Natural killer cell treated with Interleukin-12 subunit alpha and Interleukin-12 subunit beta and Interleukin-15 and Interleukin-18, amount 100 ng/mL, for 72 hours (primary cell): ENCODE measurements at regions not wholly inside any gene's neighbourhood (a gene's known extent, or its start where the extent isn't known, plus 50 kb on each side); places are given as distances from the start of the nearest gene placed in this dataset.
"Not testable (repeated sequence)": the region's sequence is repeated elsewhere in the genome, so short reads cannot be mapped to it uniquely, and the experiment has no call there.

ENCODE experiments used
- ATAC-seq, 2 donors: fragments of 150-1000 bp; cut with Tn5 transposase in 1 of 2; sonication (Bioruptor Pico), chemical (Tn5 transposase) in 1 of 2; 2 replicates each; pipeline ENCODE4 v1.10.0; 2021
- DNase-seq: peaks from one replicate; pipeline ENCODE4 v3.0.0; 2022; ENCODE audit warnings: low spot score
- H3K27ac Mint-ChIP-seq, 2 donors: 1 replicate in 1 of 2; 2 replicates in 1 of 2; pipeline ENCODE4 v1.8.0; 2022; ENCODE audit warnings: mixed read lengths in 2 of 2, mild to moderate bottlenecking in 1 of 2, moderate library complexity in 1 of 2
- H3K27me3 Mint-ChIP-seq, 2 donors: 1 replicate in 1 of 2; 2 replicates in 1 of 2; pipeline ENCODE4 v1.8.0; 2022; ENCODE audit warnings: mixed read lengths in 2 of 2
- H3K36me3 Mint-ChIP-seq: one replicate; pipeline ENCODE4 v1.8.0; 2022; ENCODE audit warnings: mixed read lengths
- H3K4me1 Mint-ChIP-seq, 2 donors: 1 replicate in 1 of 2; 2 replicates in 1 of 2; pipeline ENCODE4 v1.8.0; 2022; ENCODE audit warnings: low read depth in 2 of 2, mixed read lengths in 2 of 2, mild to moderate bottlenecking in 1 of 2
- H3K4me3 Mint-ChIP-seq: one replicate; pipeline ENCODE4 v1.8.0; 2022; ENCODE audit warnings: mixed read lengths
- H3K9me3 Mint-ChIP-seq: 2 replicates; pipeline ENCODE4 v1.8.0; 2022; ENCODE audit warnings: mixed read lengths

- no peak overlapping the region for H3K4me3 Mint-ChIP-seq
- no peak overlapping the region for H3K27ac Mint-ChIP-seq
- DNase-seq, result no peak
- H3K27me3 Mint-ChIP-seq, result no peaks in the 10 kb centered on the region
- no peaks in the 10 kb centered on the region for H3K4me1 Mint-ChIP-seq
- peaks cover 4% of the 10 kb centered on the region for H3K9me3 Mint-ChIP-seq
- ATAC-seq, result no peak
- H3K36me3 Mint-ChIP-seq, result peaks cover 2% of the 10 kb centered on the region
Observed at GRCh38 chr1:105459759-105460158, 1596.7 kb upstream of the PRMT6 start.

DNA sequence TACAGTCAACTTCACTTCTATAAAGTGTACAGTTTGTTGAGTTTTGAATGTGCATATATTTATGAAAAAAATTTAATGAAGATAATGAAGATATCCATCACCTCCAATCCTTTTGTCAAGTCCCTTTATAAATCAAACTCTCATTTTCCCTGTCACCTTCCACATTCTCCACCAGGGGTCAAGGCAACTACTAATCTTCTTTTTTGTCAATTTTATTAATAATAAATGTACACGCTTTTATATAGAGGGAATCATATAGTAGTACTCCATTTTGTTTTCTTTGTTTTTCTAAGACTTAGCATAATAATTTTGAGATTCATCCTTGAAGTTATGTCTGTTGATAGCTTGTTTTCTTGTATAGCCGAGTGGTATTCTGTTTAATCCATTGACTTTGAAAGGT is 1594.2 kb upstream of the PRMT6 start:
- ATAC-seq, result no peak
- H3K4me3 Mint-ChIP-seq, result no peak overlapping the region
- H3K27ac Mint-ChIP-seq, result no peak overlapping the region
- H3K4me1 Mint-ChIP-seq, result no peaks in the 10 kb centered on the region
- peaks cover 7% of the 10 kb centered on the region for H3K9me3 Mint-ChIP-seq
- no peak for DNase-seq
- no peaks in the 10 kb centered on the region for H3K27me3 Mint-ChIP-seq
- peaks cover 5% of the 10 kb centered on the region for H3K36me3 Mint-ChIP-seq

GRCh38 chr1:105467549-105467948 is 1588.9 kb upstream of the PRMT6 start:
- Mint-ChIP-seq H3K4me1 (no peaks in the 10 kb centered on the region), H3K4me3 (no peak overlapping the region), H3K36me3 (peaks cover 15% of the 10 kb centered on the region), H3K27me3 (no peaks in the 10 kb centered on the region), H3K9me3 (peaks cover 15% of the 10 kb centered on the region), H3K27ac (no peak overlapping the region)
- DNase-seq (no peak), ATAC-seq (no peak)

GRCh38 chr1:105470541-105470940 is 1585.9 kb upstream of the PRMT6 start:
- peaks cover 10% of the 10 kb centered on the region for H3K36me3 Mint-ChIP-seq
- H3K9me3 Mint-ChIP-seq, result peaks cover 11% of the 10 kb centered on the region
- H3K4me3 Mint-ChIP-seq, H3K4me1 Mint-ChIP-seq, DNase-seq, H3K27me3 Mint-ChIP-seq, ATAC-seq, H3K27ac Mint-ChIP-seq: not testable (repeated sequence)

DNA sequence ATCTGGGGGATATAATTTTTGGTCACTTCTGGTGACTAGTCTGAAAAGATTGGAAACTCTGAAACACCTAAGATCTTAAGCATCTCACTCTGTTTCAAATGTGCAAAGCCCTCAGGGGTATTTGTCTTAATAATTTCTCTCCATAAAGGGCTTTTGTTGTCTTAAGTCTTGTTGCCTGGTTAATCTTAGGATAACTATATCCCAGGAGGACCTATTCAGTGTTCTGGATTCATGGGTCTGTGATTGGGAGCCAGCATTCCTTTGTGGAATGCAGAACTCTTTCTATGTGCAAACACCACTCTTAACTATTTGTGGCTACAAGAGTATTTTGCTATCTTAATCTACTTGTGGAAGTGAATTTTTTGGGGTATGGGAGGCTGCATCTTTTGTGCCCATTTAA is 1573.0 kb upstream of the PRMT6 start:
- H3K27ac Mint-ChIP-seq, result no peak overlapping the region
- H3K36me3 Mint-ChIP-seq, result peaks cover 6% of the 10 kb centered on the region
- H3K27me3 Mint-ChIP-seq, result no peaks in the 10 kb centered on the region
- ATAC-seq, result no peak
- no peak overlapping the region for H3K4me3 Mint-ChIP-seq
- peaks cover 17% of the 10 kb centered on the region for H3K9me3 Mint-ChIP-seq
- H3K4me1 Mint-ChIP-seq, result no peaks in the 10 kb centered on the region
- DNase-seq, result no peak

- ATAC-seq (no peak), DNase-seq (no peak)
- H3K4me1 Mint-ChIP-seq, result no peaks in the 10 kb centered on the region
- no peak overlapping the region for H3K4me3 Mint-ChIP-seq
- H3K9me3 Mint-ChIP-seq, result peaks cover 17% of the 10 kb centered on the region
- peaks cover 6% of the 10 kb centered on the region for H3K36me3 Mint-ChIP-seq
- H3K27ac Mint-ChIP-seq, result no peak overlapping the region
- no peaks in the 10 kb centered on the region for H3K27me3 Mint-ChIP-seq
Observed at GRCh38 chr1:105485207-105485606, 1571.3 kb upstream of the PRMT6 start.

DNA sequence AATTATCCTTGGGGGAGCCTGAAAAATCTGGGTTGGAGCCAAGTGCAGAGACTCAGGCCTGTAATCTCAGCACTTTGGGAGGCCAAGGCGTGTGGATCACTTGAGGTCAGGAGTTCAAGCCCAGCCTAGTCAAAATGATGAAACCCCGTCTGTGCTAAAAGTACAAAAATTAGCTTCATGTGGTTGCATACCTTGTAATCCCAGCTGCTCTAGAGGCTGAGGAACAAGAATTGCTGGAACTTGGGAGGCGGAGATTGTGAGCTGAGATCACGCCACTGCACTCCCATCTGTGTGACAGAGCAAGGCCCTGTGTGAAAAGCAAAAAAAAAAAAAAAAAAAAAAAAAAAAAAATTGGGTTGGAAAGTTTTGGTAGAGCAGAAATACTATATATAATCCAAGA is 1563.6 kb upstream of the PRMT6 start:
- no peak for ATAC-seq
- no peak for DNase-seq
- Mint-ChIP-seq H3K27me3 (no peaks in the 10 kb centered on the region), H3K27ac (no peak overlapping the region), H3K9me3 (peaks cover 16% of the 10 kb centered on the region), H3K4me1 (no peaks in the 10 kb centered on the region), H3K4me3 (no peak overlapping the region), H3K36me3 (peaks cover 4% of the 10 kb centered on the region)

GRCh38 chr1:105516068-105516467 is 1540.4 kb upstream of the PRMT6 start:
- no peak for ATAC-seq
- H3K9me3 Mint-ChIP-seq, result no peaks in the 10 kb centered on the region
- H3K4me3 Mint-ChIP-seq, result no peak overlapping the region
- DNase-seq, result no peak
- no peaks in the 10 kb centered on the region for H3K4me1 Mint-ChIP-seq
- no peaks in the 10 kb centered on the region for H3K27me3 Mint-ChIP-seq
- H3K36me3 Mint-ChIP-seq, result no peaks in the 10 kb centered on the region
- no peak overlapping the region for H3K27ac Mint-ChIP-seq

DNA sequence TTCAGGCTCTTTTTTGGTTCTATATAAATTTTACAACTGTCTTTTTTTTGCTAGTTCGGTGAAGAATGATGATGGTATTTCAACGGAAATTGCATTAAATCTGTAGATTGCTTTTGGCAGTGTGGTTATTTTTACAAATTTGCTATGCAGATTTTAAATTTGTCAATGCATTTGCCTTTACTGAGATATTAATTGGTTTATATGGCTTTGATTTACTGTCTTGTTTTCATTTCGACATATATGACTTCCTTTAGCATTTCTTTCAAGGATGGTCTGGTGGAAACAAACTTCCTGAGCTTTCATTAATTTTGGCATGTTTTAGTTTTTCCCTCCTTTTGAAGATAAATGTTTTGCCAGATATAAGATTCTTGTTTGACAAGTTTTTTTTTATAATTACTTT is 1522.5 kb upstream of the PRMT6 start:
- no peak for ATAC-seq
- Mint-ChIP-seq H3K27ac (no peak overlapping the region), H3K27me3 (no peaks in the 10 kb centered on the region), H3K36me3 (no peaks in the 10 kb centered on the region), H3K9me3 (peaks cover 7% of the 10 kb centered on the region), H3K4me3 (no peak overlapping the region), H3K4me1 (no peaks in the 10 kb centered on the region)
- no peak for DNase-seq

GRCh38 chr1:105544475-105544874 is 1512.0 kb upstream of the PRMT6 start:
- no peak overlapping the region for H3K27ac Mint-ChIP-seq
- H3K4me3 Mint-ChIP-seq, result no peak overlapping the region
- ATAC-seq (no peak), DNase-seq (no peak)
- no peaks in the 10 kb centered on the region for H3K4me1 Mint-ChIP-seq
- H3K9me3 Mint-ChIP-seq, result no peaks in the 10 kb centered on the region
- peaks cover 7% of the 10 kb centered on the region for H3K36me3 Mint-ChIP-seq
- no peaks in the 10 kb centered on the region for H3K27me3 Mint-ChIP-seq

DNA sequence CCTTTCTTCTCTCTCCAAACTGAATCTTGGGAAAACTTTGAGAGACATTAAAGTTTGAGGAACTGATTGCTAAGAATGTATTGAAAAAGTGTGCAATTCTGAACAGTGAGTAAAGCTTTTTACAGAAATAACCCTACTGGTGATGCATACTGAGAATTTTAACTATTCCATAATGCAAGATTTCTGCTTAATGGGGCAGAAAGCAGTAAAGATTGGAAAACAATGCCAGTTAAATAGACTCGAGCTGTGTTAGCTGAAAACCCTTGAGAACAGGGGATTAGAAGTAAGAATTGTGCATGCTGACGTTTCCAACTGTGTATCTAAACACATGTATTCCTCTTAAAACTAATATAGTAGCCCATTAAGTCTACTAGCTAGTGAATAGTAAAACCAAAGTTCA is 1500.2 kb upstream of the PRMT6 start:
- DNase-seq, result no peak
- H3K27ac Mint-ChIP-seq, result no peak overlapping the region
- no peaks in the 10 kb centered on the region for H3K36me3 Mint-ChIP-seq
- H3K4me3 Mint-ChIP-seq, result no peak overlapping the region
- H3K4me1 Mint-ChIP-seq, result no peaks in the 10 kb centered on the region
- ATAC-seq, result no peak
- H3K9me3 Mint-ChIP-seq, result peaks cover 5% of the 10 kb centered on the region
- H3K27me3 Mint-ChIP-seq, result no peaks in the 10 kb centered on the region

- Mint-ChIP-seq H3K27me3 (no peaks in the 10 kb centered on the region), H3K27ac (no peak overlapping the region)
- DNase-seq, result no peak
Observed at GRCh38 chr1:105558023-105558422, 1498.5 kb upstream of the PRMT6 start.

GRCh38 chr1:105565006-105565405 is 1491.5 kb upstream of the PRMT6 start:
- Mint-ChIP-seq H3K9me3 (peaks cover 3% of the 10 kb centered on the region), H3K4me1 (no peaks in the 10 kb centered on the region)

More at GRCh38 chr1:105558023-105558422, 1498.5 kb upstream of the PRMT6 start:
- Mint-ChIP-seq H3K36me3 (no peaks in the 10 kb centered on the region), H3K4me1 (no peaks in the 10 kb centered on the region), H3K4me3 (no peak overlapping the region), H3K9me3 (peaks cover 5% of the 10 kb centered on the region)
- no peak for ATAC-seq

DNA sequence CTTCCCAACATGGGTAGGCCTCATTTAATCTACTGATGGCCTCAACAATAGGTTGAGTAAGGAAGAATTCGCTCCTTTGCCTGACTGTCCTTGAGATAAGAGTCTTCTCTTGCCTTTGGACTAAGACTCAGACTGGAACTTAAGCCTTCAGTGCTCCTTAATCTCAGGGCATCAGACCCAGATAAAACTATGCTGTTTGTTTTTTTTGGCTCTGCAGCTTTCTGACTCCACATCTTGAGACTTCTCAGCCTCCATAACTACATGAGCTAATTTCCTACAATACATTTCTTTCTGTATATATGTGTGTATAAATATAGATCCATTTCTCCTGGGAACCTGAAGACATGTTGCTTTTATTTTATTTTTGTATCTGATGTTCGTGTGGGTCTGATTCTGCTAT is 1470.7 kb upstream of the PRMT6 start:
- Mint-ChIP-seq H3K4me3 (no peak overlapping the region), H3K9me3 (peaks cover 9% of the 10 kb centered on the region), H3K27me3 (no peaks in the 10 kb centered on the region), H3K36me3 (no peaks in the 10 kb centered on the region), H3K27ac (no peak overlapping the region), H3K4me1 (no peaks in the 10 kb centered on the region)
- no peak for ATAC-seq
- DNase-seq, result no peak

More at GRCh38 chr1:105565006-105565405, 1491.5 kb upstream of the PRMT6 start:
- no peak for ATAC-seq
- no peak for DNase-seq
- Mint-ChIP-seq H3K4me3 (no peak overlapping the region), H3K27ac (no peak overlapping the region), H3K27me3 (no peaks in the 10 kb centered on the region), H3K36me3 (no peaks in the 10 kb centered on the region)

DNA sequence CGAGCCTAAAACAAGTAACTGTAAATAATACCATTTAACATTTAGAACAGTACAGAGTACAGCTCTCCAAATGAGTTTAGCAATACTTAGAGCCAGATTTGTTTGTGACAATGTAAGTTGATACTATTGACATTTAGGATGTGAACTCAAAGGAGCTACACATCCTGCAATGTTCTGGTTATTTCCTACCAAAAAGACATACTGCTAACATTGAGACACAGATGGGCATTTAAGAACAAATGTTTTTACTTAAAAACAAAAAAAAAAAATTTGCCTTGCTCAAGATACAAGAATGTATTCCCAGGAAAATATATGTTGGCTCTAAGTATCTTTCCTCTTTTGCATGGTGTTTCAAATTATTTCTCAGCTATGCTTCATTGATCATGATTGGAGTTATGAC is 1464.8 kb upstream of the PRMT6 start:
- H3K4me1 Mint-ChIP-seq, result no peaks in the 10 kb centered on the region
- H3K27me3 Mint-ChIP-seq, result no peaks in the 10 kb centered on the region
- H3K36me3 Mint-ChIP-seq, result peaks cover 4% of the 10 kb centered on the region
- H3K4me3 Mint-ChIP-seq, result no peak overlapping the region
- ATAC-seq (no peak), DNase-seq (no peak)
- H3K9me3 Mint-ChIP-seq, result peaks cover 15% of the 10 kb centered on the region
- no peak overlapping the region for H3K27ac Mint-ChIP-seq
